Putamen (tissue), 1 donor: ENCODE measurements at regions not wholly inside any gene's neighbourhood (a gene's known extent, or its start where the extent isn't known, plus 50 kb on each side); places are given as distances from the start of the nearest gene placed in this dataset.
"Not testable (repeated sequence)": the region's sequence is repeated elsewhere in the genome, so short reads cannot be mapped to it uniquely, and the experiment has no call there.

Source experiments
- DNase-seq: peaks from one replicate; pipeline ENCODE4 v3.0.0-alpha.2; 2016; ENCODE audit warnings: low spot score

DNA sequence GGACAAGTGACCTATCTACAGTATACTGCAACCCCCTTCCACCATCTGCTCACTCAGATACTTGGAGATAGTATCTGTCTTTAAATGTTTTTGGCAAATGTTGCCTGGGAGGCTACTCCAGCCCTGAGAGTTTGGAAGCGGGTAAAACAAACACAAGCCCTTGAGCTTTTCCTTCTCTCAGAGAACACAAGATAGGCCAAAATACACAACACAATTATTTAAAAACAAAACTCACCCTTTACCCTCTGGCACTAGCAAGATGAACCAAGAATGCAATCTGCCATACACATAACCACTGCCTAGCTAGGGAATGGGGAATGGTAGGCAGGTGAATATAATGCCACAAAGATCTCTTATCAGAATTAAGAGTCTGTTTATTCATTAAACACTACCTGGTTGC, 324.7 kb upstream of the FAM47C start:
- no peak for DNase-seq

DNA sequence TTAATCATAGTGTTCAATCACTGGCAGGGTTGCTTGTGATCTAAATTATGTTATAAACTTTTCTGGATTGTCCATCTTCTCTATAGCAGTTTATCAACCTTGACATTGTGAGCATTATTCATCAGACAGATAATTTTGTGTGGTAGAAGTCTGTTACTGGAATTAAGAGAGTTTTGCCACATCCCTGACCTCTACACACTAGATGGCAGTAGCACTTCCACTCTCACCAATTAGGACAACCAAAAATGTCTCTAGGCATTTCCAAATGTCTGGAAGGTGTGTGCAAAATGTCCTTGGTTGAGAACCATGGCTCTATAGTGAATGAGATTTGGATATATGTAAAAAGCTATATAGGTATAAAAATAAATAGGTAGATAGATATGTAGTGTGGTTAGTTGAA, 324.1 kb upstream of the FAM47C start:
- no peak for DNase-seq

DNA sequence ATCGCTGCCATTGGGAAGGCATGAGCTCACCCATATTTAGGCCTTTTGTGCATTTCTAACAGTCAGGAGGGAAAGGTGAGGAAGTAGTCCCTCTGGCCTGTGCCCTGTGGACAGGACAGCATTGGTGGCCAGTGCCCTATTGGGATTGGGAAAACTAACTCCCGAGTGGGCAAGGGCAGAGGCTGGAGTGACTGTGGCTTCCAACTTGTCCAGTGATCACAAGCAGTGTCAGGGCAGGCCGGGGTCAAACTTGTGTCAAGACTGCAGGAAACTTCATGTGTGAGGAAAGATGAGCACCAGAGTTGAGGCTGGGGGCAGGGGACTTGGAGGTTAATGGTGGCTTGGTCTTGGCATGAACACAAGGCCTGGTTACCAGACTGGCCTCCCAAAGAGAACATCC, 286.2 kb upstream of the FAM47C start:
- no peak for DNase-seq

DNA sequence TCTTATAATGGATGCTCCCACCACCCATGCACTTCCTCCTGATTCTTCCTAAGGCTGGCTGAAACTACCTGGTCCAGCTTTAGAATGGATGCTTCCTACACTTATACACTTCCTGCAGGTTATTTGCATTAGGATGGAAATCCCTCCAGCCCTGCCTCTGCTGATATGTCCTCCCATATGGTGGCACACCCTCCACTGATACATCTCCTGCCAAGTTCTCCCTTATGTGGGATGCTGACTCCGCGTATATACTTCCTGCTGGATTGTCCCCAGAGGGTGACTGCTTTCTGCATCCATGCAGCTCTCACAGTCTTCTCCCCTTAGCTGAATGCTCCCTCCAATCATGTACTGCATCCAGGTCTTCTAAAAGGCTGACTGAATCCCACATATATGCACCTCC, 254.6 kb upstream of the FAM47C start:
- no peak for DNase-seq

DNA sequence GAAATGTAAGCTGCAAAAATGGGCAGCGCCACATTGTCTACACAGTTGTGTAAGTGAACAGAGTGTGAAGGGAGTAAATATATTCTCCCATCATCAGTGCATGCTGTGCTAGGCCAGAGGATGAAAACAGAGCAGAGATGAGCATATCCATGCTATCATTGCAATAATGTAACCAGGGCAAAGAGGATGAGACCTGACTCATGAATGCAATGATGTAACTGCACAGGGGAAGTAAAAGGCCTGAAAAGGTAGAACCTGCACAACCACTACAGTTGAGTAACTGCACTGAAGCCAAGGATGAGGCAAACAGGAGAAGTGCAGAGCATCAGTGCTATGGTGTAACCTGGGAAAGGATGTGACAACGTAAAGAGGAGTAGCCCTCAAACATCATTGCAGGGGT, 220.4 kb upstream of the FAM47C start:
- no peak for DNase-seq

DNA sequence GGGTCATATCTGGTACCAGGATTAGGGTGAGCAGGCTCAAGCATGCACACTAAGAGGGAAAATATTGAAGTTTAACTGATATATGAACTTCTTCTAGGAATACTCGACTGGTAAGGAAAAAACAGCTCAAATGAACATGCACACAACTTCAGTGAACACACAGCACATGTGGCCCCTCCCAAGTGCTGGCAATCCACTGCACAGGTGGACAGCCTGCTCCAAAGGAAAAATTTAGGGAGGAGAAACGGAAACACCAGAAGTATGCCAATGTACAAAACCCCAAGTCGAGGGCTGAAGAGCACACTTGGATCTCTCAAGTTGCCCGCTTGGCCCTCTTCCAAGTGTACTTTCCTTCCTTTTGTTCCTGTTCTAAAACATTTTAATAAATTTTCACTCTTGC, 205.0 kb upstream of the FAM47C start:
- no peak for DNase-seq

DNA sequence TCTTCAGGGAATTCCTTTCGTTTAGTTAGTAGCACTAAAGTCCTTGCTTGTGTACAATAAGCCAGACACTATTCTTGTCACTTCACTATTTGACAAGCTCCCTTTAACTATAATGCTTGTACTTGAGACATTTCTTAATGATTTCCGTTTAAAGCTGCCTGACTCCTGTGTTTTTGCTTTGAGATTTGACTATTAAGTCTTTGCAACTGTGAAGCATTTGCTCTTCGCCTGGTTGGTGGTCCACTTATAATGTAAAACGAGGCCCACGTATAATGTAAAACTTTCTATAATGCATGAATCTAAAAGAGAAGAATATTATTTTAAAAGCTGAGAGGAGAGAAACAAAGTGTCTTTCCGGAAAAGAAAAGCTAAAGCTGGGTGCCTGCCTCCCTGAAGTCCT, 204.1 kb upstream of the FAM47C start:
- DNase-seq = no peak

DNA sequence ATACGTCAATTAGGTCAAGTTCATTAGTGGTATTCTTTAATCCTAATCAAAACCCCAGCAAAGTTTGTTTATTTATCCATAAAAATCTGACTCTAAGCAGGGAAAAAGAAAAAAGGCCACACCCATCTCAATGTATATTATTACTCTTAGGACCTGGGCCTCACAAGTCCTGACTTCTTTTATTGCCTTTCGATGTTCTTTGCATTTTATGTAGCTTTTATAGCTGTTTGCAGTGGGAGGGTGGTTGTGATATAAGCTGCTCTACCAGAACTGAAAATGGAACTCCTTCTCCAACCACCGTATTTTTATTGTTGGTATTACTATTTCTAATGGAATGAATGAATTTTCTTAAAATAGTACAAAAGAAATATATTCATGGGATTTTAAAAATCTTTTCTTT, 163.3 kb upstream of the FAM47C start:
- no peak for DNase-seq

DNA sequence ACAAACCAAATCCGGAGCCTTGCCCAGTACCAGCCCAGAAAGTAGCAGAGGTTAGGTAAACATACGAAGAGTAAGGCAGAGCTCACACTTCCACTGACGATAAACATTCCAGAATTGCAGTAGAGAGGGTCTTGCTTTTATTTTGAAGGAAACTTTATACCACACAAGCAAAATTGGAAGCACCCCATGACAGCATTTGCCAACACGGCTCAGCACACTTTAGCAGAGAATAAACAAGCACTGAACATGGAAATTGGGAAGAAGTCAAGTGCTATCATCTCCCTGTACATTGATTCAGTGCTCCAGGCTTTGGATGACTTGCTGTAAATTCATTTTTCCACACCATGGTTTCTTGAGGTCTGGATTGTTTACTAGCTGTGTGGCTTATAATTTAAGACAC, 160.7 kb upstream of the FAM47C start:
- DNase-seq = no peak

DNA sequence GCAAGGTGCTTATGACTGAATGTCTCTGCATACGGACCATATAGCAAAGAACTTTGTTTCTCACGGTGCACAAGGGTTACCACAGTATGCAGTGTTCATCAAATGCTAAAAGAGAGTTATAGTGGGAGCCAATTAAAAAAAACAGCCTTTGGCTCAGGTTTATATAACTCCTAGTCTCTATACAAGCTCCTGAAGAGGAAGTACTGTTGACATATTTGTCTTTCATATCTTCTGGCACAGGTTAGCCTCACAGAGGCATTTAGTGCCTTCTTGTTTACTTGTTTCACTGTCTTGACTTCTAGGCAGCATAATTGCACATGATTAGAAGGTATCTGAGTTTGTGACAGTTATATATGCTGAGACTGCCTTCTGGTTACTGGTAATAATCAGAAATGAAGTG, 158.8 kb upstream of the FAM47C start:
- DNase-seq = no peak

DNA sequence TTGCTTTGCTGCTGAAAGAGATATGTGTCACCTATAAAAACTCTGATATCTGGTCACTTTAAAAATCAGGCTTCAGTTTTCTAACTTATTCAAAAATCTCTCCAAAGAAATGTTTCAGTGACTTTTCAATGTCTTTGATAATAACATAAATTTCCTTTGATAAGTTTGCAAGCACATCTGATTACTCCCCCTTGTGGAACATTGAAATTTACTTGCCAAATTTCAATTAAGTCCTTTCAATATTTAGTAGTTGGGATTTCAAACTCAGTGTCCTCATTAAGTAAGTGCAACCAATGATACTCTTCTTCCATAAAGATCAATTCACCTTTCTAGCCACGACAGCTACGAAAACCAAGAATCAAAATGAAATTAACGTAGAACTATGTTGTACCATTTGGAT, 151.3 kb upstream of the FAM47C start:
- no peak for DNase-seq

DNA sequence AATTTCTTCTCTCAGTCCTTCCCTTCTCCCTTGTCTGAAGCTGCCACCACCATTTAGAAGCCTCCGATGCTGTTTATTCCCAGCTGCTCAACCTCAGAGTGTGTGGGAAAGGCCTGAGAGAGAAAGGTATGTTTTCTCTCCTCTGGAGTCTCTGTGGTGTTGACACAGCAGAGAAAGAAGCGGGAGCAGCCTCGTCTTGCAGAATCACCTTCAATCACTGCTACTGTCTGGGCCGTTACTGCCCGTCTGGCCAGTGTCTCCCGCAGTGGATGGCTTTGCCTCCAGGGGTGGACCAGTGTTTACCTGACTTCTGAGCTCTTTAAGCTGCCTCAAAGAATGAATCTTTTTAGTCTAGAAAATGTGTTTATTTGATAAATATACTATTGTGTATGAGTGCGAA, 148.9 kb upstream of the FAM47C start:
- DNase-seq = no peak

DNA sequence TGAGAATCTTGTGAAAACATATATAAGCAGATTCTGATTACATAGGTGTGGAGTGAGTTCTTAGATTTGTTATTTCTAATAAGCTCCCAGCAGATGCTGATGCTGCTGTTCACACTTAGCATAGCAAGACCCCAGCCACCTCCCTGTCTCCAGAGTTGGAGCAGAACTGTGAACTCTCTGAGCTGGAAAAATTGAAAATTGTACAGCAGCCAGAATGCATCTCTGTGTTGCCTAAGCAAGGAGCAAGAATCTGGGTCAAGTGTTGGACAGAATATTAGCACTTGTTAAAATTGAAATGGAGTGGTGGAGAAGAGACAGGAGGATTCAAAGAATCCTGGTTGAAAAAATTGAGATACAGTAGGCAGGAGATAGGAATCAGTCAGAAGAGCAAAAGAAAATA, 146.6 kb upstream of the FAM47C start:
- DNase-seq = peak; percentile 7

DNA sequence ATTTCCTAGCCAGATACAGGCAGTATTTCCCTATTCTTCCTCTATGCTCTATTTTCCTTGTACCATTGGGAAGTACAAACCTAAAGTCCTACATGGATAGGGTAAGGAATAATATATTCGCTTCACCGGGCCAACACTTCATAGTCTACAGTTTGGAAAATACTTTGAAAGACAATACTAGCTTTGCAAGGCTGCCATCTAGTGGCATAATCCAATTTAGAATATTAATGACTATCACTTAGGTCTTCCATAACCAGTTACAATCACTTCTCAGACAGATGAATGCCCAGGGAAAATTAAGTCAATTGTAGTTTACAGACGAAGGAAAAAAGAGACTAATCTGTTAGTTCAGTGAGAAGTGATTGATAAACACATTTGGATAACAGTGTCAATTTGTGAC, 141.0 kb upstream of the FAM47C start:
- DNase-seq = no peak

DNA sequence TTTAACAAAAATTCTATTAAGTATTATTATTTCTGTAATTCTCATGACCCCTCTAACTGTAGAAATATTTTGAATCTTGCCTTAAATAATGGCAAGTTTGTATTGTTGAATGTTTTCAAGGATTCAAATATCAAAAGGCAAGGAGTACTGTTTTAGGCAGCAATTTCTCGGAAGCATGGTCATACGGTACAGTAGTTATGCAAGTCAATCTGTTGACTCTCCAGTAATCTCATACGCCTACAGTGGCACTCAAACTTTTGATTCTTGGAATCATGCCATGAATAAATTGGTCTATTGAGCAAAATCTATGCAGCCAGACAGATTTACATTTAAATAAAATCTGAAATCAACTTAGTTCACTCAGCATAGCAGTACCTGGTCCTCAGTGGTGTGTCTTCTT, 139.6 kb upstream of the FAM47C start:
- DNase-seq = no peak

DNA sequence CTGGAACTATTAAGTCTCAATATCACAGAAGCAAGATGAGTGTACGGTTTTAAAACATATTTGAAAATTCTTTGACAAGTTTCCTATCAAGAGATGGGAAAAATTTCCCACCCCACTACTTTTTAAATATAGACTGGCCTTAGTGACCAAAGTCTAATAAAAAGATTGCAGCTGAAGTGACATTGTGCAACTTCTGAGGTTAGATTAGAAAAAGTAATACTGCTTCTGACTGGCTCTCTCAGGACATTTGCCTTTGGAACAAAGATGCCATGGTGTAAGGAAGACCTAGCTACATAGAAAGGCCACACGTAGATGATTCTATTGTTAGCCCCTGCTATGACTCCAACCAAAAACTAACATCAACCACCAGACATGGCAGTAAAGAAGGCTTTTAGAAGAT, 138.7 kb upstream of the FAM47C start:
- DNase-seq = no peak

DNA sequence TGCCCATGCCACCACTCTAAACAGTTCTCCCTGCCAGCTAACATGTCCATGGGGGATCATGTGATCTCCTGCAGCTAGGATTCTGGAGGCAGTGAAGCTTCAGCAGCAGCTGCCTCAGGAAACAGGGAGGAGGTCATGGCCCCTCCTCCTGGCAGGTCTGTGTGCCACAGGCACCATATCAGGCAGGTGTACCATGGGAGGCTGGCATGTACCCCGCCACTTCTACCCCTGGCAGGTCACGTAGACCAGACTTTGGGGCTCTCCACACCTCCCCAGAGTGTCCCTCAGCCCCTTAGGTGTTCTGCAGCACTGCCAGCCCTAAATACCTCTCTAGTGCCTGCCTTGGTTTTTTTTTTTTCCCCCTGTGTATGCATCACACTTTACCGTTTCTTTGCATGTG, 110.5 kb upstream of the FAM47C start:
- no peak for DNase-seq

DNA sequence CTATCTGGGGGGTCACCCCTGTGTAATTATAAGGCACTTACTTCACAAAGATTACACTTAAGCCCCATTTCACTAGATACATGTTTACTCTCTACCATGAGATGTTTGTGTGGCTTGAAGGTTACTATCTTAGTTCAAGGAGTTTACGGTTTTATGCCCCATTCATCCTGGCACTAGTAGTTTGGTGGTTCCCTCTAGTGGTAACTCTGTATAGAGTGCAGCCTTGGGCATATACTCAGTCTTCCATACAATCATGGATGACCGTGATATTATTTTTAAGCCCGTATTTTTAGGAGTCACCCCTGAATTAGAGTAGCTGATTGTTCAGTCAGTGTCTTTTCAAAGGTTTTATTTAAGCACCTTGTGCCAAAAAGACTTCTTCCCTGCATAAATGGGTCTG, 109.9 kb upstream of the FAM47C start:
- DNase-seq = no peak

DNA sequence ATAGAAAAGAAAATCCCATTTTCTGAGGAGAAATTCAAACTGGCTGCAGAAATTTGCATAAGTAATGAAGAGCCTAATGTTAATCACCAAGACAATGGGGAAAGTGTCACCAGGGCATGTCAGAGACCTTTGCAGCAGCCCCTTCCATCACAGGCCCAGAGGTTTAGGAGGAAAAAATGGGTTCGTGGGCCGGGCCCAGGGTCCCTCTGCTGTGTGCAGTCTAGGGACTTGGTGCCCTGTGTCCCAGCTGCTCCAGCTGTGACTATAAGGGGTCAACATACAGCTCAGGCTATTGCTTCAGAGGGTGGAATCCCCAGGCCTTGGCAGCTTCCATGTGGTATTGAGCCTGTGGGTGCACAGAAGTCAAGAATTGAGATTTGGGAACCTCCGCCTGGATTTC, 103.6 kb upstream of the FAM47C start:
- not testable (repeated sequence) for DNase-seq

DNA sequence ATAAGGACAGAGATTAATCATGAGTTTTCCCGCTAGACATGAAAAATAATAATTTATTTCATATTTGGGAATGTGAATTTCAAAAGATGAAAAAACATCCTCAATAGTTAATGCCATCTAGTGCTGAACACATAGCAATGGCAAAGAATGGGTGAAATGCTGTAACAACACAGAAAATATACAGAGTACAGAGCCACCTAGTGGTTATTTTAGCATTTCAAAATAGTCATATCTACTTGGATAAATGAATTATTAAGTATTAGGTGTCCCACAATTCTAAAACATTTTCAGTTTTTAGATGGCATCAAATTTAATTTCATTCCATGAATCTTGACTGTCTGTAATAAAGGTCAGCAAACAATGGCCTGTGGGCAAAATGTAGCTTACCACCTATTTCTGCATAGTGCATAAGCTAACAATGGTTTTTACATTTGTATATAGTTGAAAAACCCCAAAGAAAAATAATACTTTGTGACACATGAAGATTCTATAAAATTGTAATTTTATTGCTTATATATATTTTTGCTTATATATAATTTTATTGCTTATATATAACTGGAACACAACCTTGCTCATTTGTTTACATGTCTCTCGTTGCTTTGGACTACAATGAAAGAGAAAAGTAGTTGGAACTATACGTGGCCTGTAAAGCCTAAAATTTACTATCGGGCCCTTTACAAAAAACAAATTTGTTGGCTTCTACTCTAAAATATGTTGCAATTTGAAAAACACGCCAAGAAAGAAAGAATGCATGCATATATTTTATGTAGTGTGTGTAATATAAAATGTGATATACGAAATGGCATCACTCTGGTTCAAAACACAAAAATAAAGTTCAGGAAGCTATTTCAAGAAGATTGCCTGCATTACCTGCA, 99.1 kb upstream of the FAM47C start:
- DNase-seq = no peak

DNA sequence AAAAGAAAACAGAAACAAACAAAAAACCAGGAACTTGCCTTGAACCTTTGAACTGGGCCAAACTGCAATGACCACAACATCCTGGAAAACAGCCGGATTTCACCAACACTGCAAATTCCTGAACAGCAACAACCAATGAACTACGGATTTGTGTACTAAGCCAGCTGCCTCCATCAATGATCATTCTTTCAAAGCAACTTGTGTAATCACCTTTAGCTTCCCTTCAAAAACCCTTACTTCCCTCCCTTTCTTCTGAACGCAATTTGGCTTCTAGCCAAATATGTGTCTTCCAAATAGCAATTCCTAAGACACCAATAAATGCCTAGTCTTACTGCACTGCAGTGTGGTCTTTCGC, 98.5 kb upstream of the FAM47C start:
- no peak for DNase-seq

DNA sequence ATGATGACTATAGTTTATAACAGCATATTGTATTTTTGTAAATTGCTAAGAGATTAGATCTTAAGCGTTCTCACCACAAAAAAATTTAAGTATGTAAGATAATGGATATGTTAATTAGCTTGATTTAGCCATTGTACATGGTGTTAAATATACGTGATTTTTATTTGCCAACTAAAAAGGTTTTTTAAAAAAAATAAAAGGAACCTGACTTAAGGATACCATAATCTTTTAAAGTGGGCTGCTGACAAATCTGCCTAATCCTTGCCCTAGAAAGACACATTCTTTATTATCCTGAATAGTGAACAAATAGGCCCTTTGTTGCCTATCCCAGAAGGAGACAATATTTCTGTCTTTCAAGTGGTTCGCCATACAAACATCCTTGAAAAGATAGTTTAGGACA, 94.6 kb upstream of the FAM47C start:
- DNase-seq = no peak

DNA sequence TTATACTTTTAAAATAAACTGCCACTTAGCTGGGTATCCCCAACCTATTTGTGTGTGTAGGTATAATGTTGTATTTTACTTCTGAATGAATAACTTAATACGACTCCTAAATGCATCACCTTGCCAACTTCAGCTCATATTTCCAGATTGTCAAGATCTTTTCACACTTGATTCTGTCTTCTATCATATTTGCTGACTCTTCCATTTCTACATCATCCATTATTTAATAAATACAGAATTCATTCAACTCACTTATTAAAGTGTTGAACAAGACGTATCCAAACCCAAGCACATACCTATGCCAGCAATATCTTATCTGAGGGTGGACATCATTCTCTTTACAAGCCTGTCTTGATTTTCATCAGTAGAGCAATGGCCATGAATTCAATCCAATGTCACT, 91.2 kb upstream of the FAM47C start:
- DNase-seq = no peak

DNA sequence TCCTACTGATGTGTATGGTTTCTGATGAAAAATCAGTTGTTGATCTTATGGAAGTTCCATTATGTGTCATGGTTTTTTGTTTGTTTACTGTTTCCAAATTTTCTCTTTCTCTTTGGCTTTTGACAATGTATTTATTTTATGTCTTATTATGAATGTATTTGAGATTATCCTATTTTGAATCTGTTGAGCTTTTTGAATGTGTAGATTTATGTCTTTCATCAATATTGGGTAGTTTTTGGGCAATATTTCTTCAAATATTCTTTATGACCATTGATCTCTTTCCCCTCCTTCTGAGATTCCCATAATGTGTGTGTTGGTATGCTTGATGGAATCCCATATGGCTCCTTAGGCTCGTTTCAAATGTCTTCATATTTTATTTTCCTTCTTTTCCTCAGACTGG, 80.5 kb upstream of the FAM47C start:
- no peak for DNase-seq

DNA sequence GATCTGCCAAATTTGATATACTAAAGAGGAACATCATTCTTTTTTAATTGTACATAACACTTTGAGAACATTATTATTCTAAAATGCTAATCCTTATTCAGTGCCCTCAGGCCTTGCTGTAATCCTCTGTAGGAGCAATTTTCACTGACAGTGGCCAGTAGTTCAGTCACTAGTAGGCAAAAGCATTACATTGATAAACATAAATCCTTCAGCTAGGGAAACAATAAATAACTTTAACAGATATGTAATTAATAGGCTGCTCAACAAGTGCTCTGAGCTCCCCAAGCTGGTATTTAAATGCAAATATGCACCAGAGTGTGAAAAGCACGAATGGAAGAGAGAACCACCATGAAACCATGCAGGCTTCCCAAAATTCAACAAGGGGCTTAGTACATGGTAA, 77.7 kb upstream of the FAM47C start:
- DNase-seq = no peak
